AML-193 (cell line): ENCODE measurements at regions not wholly inside any gene's neighbourhood (a gene's known extent, or its start where the extent isn't known, plus 50 kb on each side); places are given as distances from the start of the nearest gene placed in this dataset.

Experiments used
- DNase-seq, 2 experiments: peaks; one replicate each; lab custom pipeline; 2025; lab: John Stamatoyannopoulos, UW

- no peak for DNase-seq
Measured at GRCh38 chr2:64704161-64704560, 50.4 kb upstream of the SERTAD2 start.

GRCh38 chr2:64704996-64705395 is 51.3 kb upstream of the SERTAD2 start:
- no peak for DNase-seq

GRCh38 chr2:64707276-64707675 is 53.6 kb upstream of the SERTAD2 start:
- DNase-seq = no peak

GRCh38 chr2:64708829-64709228 is 55.1 kb upstream of the SERTAD2 start:
- no peak for DNase-seq

- peak; percentile 31 for DNase-seq
Measured at GRCh38 chr2:64711252-64711800, 57.6 kb upstream of the SERTAD2 start.

- no peak for DNase-seq
Measured at GRCh38 chr2:64713686-64714085, 60.0 kb upstream of the SERTAD2 start.

- DNase-seq = no peak
Measured at GRCh38 chr2:64716569-64716968, 62.9 kb upstream of the SERTAD2 start.

GRCh38 chr2:64718250-64718885 is 64.7 kb upstream of the SERTAD2 start:
- no peak for DNase-seq

GRCh38 chr2:64720535-64721319 is 67.0 kb upstream of the SERTAD2 start:
- DNase-seq = no peak

GRCh38 chr2:64721320-64721623 is 67.6 kb upstream of the SERTAD2 start:
- no peak for DNase-seq

GRCh38 chr2:64722291-64723044 is 68.8 kb upstream of the SERTAD2 start:
- no peak for DNase-seq

GRCh38 chr2:64727013-64727767 is 73.5 kb upstream of the SERTAD2 start:
- DNase-seq = peak; percentile 57 to 59

GRCh38 chr2:64727843-64728463 is 74.2 kb upstream of the SERTAD2 start:
- no peak for DNase-seq

- DNase-seq = peak; percentile 39 to 40
Measured at GRCh38 chr2:64730551-64731262, 77.0 kb upstream of the SERTAD2 start.

GRCh38 chr2:64731263-64731643 is 77.5 kb upstream of the SERTAD2 start:
- DNase-seq = no peak

GRCh38 chr2:64731746-64732145 is 78.0 kb upstream of the SERTAD2 start:
- peak; percentile 41 to 52 for DNase-seq

- no peak for DNase-seq
Measured at GRCh38 chr2:64732146-64732545, 78.4 kb upstream of the SERTAD2 start.

- no peak for DNase-seq
Measured at GRCh38 chr2:64735504-64735903, 81.8 kb upstream of the SERTAD2 start.

- DNase-seq = no peak
Measured at GRCh38 chr2:64737547-64737946, 83.8 kb upstream of the SERTAD2 start.

- no peak for DNase-seq
Measured at GRCh38 chr2:64738026-64738425, 84.3 kb upstream of the SERTAD2 start.

- DNase-seq = peak; percentile 22 to 24
Measured at GRCh38 chr2:64742678-64743077, 89.0 kb upstream of the SERTAD2 start.
